H1 (cell line): ENCODE measurements at regions not wholly inside any gene's neighbourhood (a gene's known extent, or its start where the extent isn't known, plus 50 kb on each side); places are given as distances from the start of the nearest gene placed in this dataset.

ENCODE experiments used
- BCL11A ChIP-seq, 2 experiments: IDR thresholded peaks; one replicate each; pipeline ENCODE4 v1.6.1; 2011; ENCODE audit warnings: low read depth in 2 of 2, low read length in 2 of 2, mild to moderate bottlenecking in 2 of 2
- CTBP2 ChIP-seq: IDR thresholded peaks from 2 replicates; pipeline ENCODE4 v1.7.0; 2011; ENCODE audit warnings: borderline replicate concordance, mild to moderate bottlenecking, moderate library complexity, mixed read lengths, low read length; ENCODE audit not compliant: insufficient read depth, insufficient read length
- EGR1 ChIP-seq: IDR thresholded peaks from 2 replicates; pipeline ENCODE4 v1.6.1; 2011; ENCODE audit warnings: low read depth, low read length, borderline replicate concordance
- GABPA ChIP-seq: IDR thresholded peaks from 2 replicates; pipeline ENCODE4 v1.6.1; 2011; ENCODE audit warnings: mild to moderate bottlenecking, low read length, moderate library complexity, borderline replicate concordance; ENCODE audit not compliant: insufficient read depth
- HDAC2 ChIP-seq, 2 experiments: fragments of 300-600 bp in 1 of 2; sonication (generic) in 1 of 2; IDR thresholded peaks; 2 replicates each; pipeline ENCODE4 v1.6.1; 2011 to 2012; ENCODE audit warnings: low read depth in 2 of 2, low read length in 2 of 2, mild to moderate bottlenecking in 2 of 2, moderate library complexity in 2 of 2, borderline replicate concordance in 1 of 2, inconsistent platforms in 1 of 2
- HDAC6 ChIP-seq: IDR thresholded peaks from one replicate; pipeline ENCODE4 v1.7.1; 2012; ENCODE audit warnings: low read depth, mild to moderate bottlenecking, inconsistent platforms, low read length, moderate library complexity
- JUN ChIP-seq: IDR thresholded peaks from 2 replicates; pipeline ENCODE4 v1.6.1; 2011; ENCODE audit warnings: low read depth, mild to moderate bottlenecking, improper control_type of control experiment, low read length
- KDM4A ChIP-seq: IDR thresholded peaks from one replicate; pipeline ENCODE4 v1.7.1; 2012; ENCODE audit warnings: low read depth, mild to moderate bottlenecking, moderate library complexity, low read length, inconsistent platforms; ENCODE audit not compliant: severe bottlenecking
- KDM5A ChIP-seq: fragments of 200-600 bp; IDR thresholded peaks from 2 replicates; pipeline ENCODE4 v1.7.1; 2012; ENCODE audit warnings: mild to moderate bottlenecking, low read length, inconsistent platforms, mixed read lengths
- MAFK ChIP-seq: IDR thresholded peaks from 2 replicates; pipeline ENCODE4 v1.6.1; 2012; ENCODE audit warnings: low read depth, mild to moderate bottlenecking, improper control_type of control experiment, low read length
- PHF8 ChIP-seq: fragments of 200-600 bp; sonication (generic); conservative IDR thresholded peaks from 2 replicates; pipeline ENCODE4 v1.7.1; 2012; ENCODE audit warnings: low read depth, mild to moderate bottlenecking, inconsistent platforms, low read length, moderate library complexity
- POLR2AphosphoS5 ChIP-seq: IDR thresholded peaks from 2 replicates; pipeline ENCODE4 v1.6.1; 2011; ENCODE audit warnings: low read depth, low read length
- RAD21 ChIP-seq, 2 experiments: IDR thresholded peaks in 1 of 2; conservative IDR thresholded peaks in 1 of 2; 2 replicates each; pipeline ENCODE4 v1.6.1; 2011; ENCODE audit warnings: low read depth in 2 of 2, low read length in 2 of 2, improper control_type of control experiment in 1 of 2, inconsistent platforms in 1 of 2, mild to moderate bottlenecking in 1 of 2, moderate library complexity in 1 of 2
- RBBP5 ChIP-seq: IDR thresholded peaks from 2 replicates; pipeline ENCODE4 v1.7.1; 2012; ENCODE audit warnings: low read depth, mild to moderate bottlenecking, inconsistent platforms, low read length, moderate library complexity, borderline replicate concordance
- RFX5 ChIP-seq: IDR thresholded peaks from 2 replicates; pipeline ENCODE4 v1.6.1; 2011; ENCODE audit warnings: low read depth, low read length, improper control_type of control experiment, borderline replicate concordance
- RNF2 ChIP-seq: fragments of 200-900, 300-1000 bp; sonication (generic); IDR thresholded peaks from 2 replicates; pipeline ENCODE4 v1.7.1; 2016; ENCODE audit warnings: borderline replicate concordance, low read depth, mild to moderate bottlenecking, antibody characterized with exemption, low read length; ENCODE audit not compliant: poor library complexity, severe bottlenecking; ENCODE audit errors: missing control alignments
- SIX5 ChIP-seq: IDR thresholded peaks from 2 replicates; pipeline ENCODE4 v1.6.1; 2011; ENCODE audit warnings: mild to moderate bottlenecking, low read depth, low read length
- TCF12 ChIP-seq: IDR thresholded peaks from 2 replicates; pipeline ENCODE4 v1.6.1; 2011; ENCODE audit warnings: low read depth, mild to moderate bottlenecking, low read length
- TEAD4 ChIP-seq: IDR thresholded peaks from 2 replicates; pipeline ENCODE4 v1.6.1; 2012; ENCODE audit warnings: low read depth, low read length, inconsistent platforms, mixed read lengths
- TF ChIP-seq, protein P1 (sequence below): IDR thresholded peaks from 2 replicates; pipeline ENCODE4 v1.6.1; 2012; ENCODE audit warnings: inconsistent platforms
- TF ChIP-seq, protein P2 (sequence below): IDR thresholded peaks from 2 replicates; pipeline ENCODE4 v1.6.1; 2011; ENCODE audit warnings: low read length, improper control_type of control experiment

DNA sequence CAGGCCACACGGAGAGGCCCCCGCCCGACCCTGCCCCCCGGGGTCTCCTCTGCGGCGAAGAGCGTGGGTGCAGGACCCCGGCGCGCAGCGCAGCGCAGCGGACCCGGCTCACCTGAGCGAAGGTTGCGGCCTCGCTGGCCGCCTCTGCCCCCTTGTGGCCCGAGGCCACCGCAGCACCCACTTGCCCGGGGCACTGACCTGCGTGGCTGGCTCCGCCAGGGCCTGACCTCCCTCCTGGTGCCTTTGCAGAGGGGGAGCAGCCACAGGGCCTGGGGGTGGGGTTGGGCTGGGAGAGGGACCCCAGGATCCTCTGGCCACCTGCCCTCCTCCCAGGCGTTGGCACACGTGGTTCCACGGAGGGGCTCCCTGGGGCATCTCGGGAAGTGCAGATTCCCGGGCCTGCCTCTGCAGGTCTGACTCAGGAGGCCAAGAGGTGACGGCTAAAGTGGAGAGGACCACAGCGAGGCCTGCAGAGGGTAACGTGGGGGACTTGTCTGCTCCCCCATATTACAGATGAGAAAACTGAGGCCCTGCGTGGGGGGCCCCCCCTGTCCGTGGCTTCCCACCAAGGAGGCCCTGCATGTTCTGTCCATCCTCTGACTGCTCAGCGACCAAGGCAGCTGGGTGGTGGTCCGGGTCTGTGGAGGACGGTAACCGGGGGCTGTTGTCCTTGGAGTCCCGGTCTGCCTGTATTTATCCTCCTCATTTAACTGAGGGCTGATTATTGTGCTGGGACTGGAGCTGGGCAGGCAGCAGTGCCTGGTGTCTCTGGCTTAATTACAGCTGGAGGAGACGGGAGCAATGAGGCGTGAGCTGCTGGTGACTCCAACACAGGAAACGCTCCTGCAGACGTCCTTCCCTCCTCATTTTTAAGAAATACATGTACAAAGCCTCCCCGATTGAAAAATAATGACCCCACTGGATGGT lies 67.9 kb upstream of the BEGAIN start (continued):
- no peak for TF ChIP-seq SIX5
- TF ChIP-seq POLR2AphosphoS5 = no peak
- peak; percentile 64 to 79 for TF ChIP-seq RAD21 (IDR thresholded peaks at IDR 0.05 in 1 of 2, conservative IDR thresholded peaks at IDR 0.05 in 1 of 2; ENCODE audit: low read depth in 2 of 2, low read length in 2 of 2)
- TF ChIP-seq RNF2 = no peak
- no peak for TF ChIP-seq RBBP5
- TF ChIP-seq KDM5A = no peak
- no peak for TF ChIP-seq JUN
- no peak for TF ChIP-seq BCL11A (IDR thresholded peaks at IDR 0.05; ENCODE audit: low read depth in 2 of 2, low read length in 2 of 2)
- TF ChIP-seq PHF8 = no peak
- TF ChIP-seq CTBP2 = no peak
- no peak for TF ChIP-seq TEAD4
- peak; percentile 59 for TF ChIP-seq KDM4A
- TF ChIP-seq MAFK = no peak
- TF ChIP-seq HDAC6 = no peak
- TF ChIP-seq RFX5 = no peak
- TF ChIP-seq, protein P1, sequence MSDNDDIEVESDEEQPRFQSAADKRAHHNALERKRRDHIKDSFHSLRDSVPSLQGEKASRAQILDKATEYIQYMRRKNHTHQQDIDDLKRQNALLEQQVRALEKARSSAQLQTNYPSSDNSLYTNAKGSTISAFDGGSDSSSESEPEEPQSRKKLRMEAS = no peak
- peak; percentile 78 to 93; a peak in 2 of 4 replicates for TF ChIP-seq HDAC2 (IDR thresholded peaks at IDR 0.05; ENCODE audit: borderline replicate concordance in 1 of 2, low read depth in 2 of 2, low read length in 2 of 2)
- peak; percentile 80; the same call in 1 of the 2 replicates for TF ChIP-seq GABPA
- TF ChIP-seq, protein P2, sequence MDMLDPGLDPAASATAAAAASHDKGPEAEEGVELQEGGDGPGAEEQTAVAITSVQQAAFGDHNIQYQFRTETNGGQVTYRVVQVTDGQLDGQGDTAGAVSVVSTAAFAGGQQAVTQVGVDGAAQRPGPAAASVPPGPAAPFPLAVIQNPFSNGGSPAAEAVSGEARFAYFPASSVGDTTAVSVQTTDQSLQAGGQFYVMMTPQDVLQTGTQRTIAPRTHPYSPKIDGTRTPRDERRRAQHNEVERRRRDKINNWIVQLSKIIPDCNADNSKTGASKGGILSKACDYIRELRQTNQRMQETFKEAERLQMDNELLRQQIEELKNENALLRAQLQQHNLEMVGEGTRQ = no peak
- TF ChIP-seq EGR1 = no peak
- TF ChIP-seq TCF12 = no peak
